Panc1 (cell line): ENCODE measurements at regions not wholly inside any gene's neighbourhood (a gene's known extent, or its start where the extent isn't known, plus 50 kb on each side); places are given as distances from the start of the nearest gene placed in this dataset.

Experiments used
- ATAC-seq: fragments of 200-7000 bp; cut with Tn5 transposase; 2 replicates; pipeline ENCODE4 v1.9.1; 2020; ENCODE audit warnings: mild to moderate bottlenecking, moderate library complexity
- BruUV-seq: library from RNA; stranded (reverse); fragments of 400-500 nt; replicated peaks from 2 replicates; lab custom pipeline; 2021; lab: Mats Ljungman, UMichigan
- CTCF ChIA-PET: fragments of 300-600 bp; sonication (Branson Sonifier 250); formaldehyde crosslinking; loops from one replicate; lab custom pipeline; 2022; ENCODE audit warnings: antibody characterized with exemption; lab: Charles Lee
- POLR2A ChIA-PET: fragments of 300-600 bp; sonication (Branson Sonifier 250); formaldehyde crosslinking; loops from one replicate; lab custom pipeline; 2022; ENCODE audit warnings: antibody characterized with exemption; lab: Charles Lee
- DNase-seq: peaks from one replicate; pipeline ENCODE4 v3.0.0-alpha.2; 2010; ENCODE audit warnings: low read depth, low spot score
- H3K27ac ChIP-seq: 2 replicates; pipeline ENCODE4 v1.5.1; 2011; ENCODE audit warnings: mild to moderate bottlenecking, low read length, inconsistent platforms
- H3K27me3 ChIP-seq: fragments of 200-500 bp; sonication (Bioruptor generic); 2 replicates; pipeline ENCODE4 v1.6.0; 2014; ENCODE audit warnings: low read length, inconsistent platforms; ENCODE audit not compliant: control insufficient read depth, insufficient read depth
- H3K36me3 ChIP-seq: fragments of 200-500 bp; sonication (Bioruptor generic); 2 replicates; pipeline ENCODE4 v1.5.1; 2014; ENCODE audit warnings: inconsistent platforms, mild to moderate bottlenecking, low read length, moderate library complexity; ENCODE audit not compliant: control insufficient read depth, insufficient read depth
- H3K4me1 ChIP-seq: 2 replicates; pipeline ENCODE4 v1.5.1; 2011; ENCODE audit warnings: inconsistent platforms, mild to moderate bottlenecking, low read length, moderate library complexity; ENCODE audit not compliant: control insufficient read depth, insufficient read depth
- H3K4me3 ChIP-seq, 2 experiments: 2 replicates each; pipeline ENCODE4 v1.5.1; 2011 to 2012; ENCODE audit warnings: low read depth in 2 of 2, low read length in 2 of 2, mild to moderate bottlenecking in 2 of 2, inconsistent platforms in 1 of 2, moderate library complexity in 1 of 2
- H3K9me3 ChIP-seq: fragments of 200-500 bp; sonication (Bioruptor generic); 2 replicates; pipeline ENCODE4 v1.5.1; 2014; ENCODE audit warnings: low read depth, mild to moderate bottlenecking, inconsistent platforms, low read length, moderate library complexity; ENCODE audit not compliant: control insufficient read depth, insufficient read depth
- POLR2AphosphoS5 ChIP-seq: IDR thresholded peaks from 2 replicates; pipeline ENCODE4 v1.6.1; 2012; ENCODE audit warnings: mild to moderate bottlenecking, low read depth, low read length, moderate library complexity
- SIN3A ChIP-seq: IDR thresholded peaks from 2 replicates; pipeline ENCODE4 v1.6.1; 2012; ENCODE audit warnings: low read depth, mild to moderate bottlenecking, low read length, moderate library complexity, borderline replicate concordance; ENCODE audit not compliant: insufficient read depth
- TCF7L2 ChIP-seq: IDR thresholded peaks from 2 replicates; pipeline ENCODE4 v1.6.1; 2011; ENCODE audit warnings: mild to moderate bottlenecking, low read depth, low read length, inconsistent platforms
- in situ Hi-C: cut with HindIII; loops from 2 replicates; pipeline ENCODE4 v1.10.0; 2016; ENCODE audit warnings: low sequenced_read_pairs, low pct_unique_long_range_greater_than_20kb
- intact Hi-C: fragments of 100-400 bp; cut with micrococcal nuclease; formaldehyde crosslinking; loops from one replicate; pipeline ENCODE4 v1.10.0; 2022; ENCODE audit not compliant: unreplicated experiment
- TF ChIP-seq, protein P1 (sequence below), 2 experiments: IDR thresholded peaks; 2 replicates each; pipeline ENCODE4 v1.6.1; 2011 to 2012; ENCODE audit warnings: low read depth in 2 of 2, control low read depth in 1 of 2, low read length in 1 of 2, mild to moderate bottlenecking in 1 of 2, moderate library complexity in 1 of 2; ENCODE audit not compliant: insufficient read depth in 1 of 2
- TF ChIP-seq, protein P2 (sequence below): fragments of 450-650 bp; IDR thresholded peaks from 2 replicates; pipeline ENCODE4 v1.5.1; 2017; ENCODE audit warnings: mild to moderate bottlenecking

DNA sequence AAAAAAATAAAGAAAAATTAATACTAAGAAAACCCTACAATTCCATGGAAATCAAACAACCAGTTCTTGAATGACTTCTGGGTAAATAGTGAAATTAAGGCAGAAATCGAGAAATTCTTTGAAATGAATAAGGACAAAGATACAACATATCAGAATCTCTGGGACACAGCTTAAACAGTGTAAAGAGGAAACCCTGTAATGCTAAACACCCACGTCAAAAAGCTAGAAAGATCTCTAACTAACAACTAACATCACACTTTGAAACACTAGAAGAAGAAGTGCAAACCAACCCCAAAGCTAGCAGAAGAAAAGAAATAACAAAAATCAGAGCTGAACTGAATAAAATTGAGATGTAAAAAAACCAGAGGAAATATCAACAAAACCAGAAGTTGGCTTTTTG, 114.6 kb upstream of the CD180 start:
- in situ Hi-C loops (no loop called here), intact Hi-C loops (no loop called here)
- BruUV-seq = no TSS peak
- ATAC-seq (no peak), DNase-seq (no peak)
- Histone ChIP-seq H3K27me3 (no peaks in the 10 kb centered on the region), H3K4me3 (no peak overlapping the region), H3K4me1 (no peaks in the 10 kb centered on the region), H3K9me3 (no peaks in the 10 kb centered on the region), H3K27ac (no peak overlapping the region), H3K36me3 (no peaks in the 10 kb centered on the region)
- ChIA-PET POLR2A (interaction anchor here (0.7 kb wide), 1 partner anchor 960 kb away, joined by 10 read pairs; no protein-coding TSS in a partner anchor), CTCF (no interaction called here)
- TF ChIP-seq TCF7L2 (no peak), SIN3A (no peak), POLR2AphosphoS5 (no peak)
- TF ChIP-seq, protein P1, sequence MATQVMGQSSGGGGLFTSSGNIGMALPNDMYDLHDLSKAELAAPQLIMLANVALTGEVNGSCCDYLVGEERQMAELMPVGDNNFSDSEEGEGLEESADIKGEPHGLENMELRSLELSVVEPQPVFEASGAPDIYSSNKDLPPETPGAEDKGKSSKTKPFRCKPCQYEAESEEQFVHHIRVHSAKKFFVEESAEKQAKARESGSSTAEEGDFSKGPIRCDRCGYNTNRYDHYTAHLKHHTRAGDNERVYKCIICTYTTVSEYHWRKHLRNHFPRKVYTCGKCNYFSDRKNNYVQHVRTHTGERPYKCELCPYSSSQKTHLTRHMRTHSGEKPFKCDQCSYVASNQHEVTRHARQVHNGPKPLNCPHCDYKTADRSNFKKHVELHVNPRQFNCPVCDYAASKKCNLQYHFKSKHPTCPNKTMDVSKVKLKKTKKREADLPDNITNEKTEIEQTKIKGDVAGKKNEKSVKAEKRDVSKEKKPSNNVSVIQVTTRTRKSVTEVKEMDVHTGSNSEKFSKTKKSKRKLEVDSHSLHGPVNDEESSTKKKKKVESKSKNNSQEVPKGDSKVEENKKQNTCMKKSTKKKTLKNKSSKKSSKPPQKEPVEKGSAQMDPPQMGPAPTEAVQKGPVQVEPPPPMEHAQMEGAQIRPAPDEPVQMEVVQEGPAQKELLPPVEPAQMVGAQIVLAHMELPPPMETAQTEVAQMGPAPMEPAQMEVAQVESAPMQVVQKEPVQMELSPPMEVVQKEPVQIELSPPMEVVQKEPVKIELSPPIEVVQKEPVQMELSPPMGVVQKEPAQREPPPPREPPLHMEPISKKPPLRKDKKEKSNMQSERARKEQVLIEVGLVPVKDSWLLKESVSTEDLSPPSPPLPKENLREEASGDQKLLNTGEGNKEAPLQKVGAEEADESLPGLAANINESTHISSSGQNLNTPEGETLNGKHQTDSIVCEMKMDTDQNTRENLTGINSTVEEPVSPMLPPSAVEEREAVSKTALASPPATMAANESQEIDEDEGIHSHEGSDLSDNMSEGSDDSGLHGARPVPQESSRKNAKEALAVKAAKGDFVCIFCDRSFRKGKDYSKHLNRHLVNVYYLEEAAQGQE (IDR thresholded peaks at IDR 0.05; ENCODE audit: insufficient read depth in 1 of 2, low read depth in 2 of 2, low read length in 1 of 2) = no peak
- TF ChIP-seq, protein P2, sequence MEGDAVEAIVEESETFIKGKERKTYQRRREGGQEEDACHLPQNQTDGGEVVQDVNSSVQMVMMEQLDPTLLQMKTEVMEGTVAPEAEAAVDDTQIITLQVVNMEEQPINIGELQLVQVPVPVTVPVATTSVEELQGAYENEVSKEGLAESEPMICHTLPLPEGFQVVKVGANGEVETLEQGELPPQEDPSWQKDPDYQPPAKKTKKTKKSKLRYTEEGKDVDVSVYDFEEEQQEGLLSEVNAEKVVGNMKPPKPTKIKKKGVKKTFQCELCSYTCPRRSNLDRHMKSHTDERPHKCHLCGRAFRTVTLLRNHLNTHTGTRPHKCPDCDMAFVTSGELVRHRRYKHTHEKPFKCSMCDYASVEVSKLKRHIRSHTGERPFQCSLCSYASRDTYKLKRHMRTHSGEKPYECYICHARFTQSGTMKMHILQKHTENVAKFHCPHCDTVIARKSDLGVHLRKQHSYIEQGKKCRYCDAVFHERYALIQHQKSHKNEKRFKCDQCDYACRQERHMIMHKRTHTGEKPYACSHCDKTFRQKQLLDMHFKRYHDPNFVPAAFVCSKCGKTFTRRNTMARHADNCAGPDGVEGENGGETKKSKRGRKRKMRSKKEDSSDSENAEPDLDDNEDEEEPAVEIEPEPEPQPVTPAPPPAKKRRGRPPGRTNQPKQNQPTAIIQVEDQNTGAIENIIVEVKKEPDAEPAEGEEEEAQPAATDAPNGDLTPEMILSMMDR = no peak

DNA sequence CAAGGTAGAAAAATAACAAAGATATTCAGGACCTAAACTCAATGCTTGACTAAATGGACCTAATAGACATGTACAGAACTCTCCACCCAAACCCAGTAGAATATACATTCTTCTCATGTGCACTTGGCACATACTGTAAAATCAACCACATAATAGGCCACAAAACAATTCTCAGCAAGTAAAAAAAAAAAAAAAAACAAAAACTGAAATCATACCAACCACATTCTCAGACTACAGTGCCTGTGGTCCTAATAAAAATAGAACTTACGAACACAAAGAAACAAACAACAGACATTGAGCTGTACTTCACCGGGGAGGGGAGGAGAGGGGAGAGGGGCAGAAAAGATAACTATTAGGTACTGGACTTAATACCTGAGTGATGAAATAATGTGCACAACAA, 114.1 kb upstream of the CD180 start:
- POLR2A ChIA-PET = interaction anchor here (0.7 kb wide), 1 partner anchor 961 kb away, joined by 10 read pairs; no protein-coding TSS in a partner anchor

More for the DNA sequence above, 114.1 kb upstream of the CD180 start:
- Histone ChIP-seq H3K4me3 (no peak overlapping the region), H3K27me3 (no peaks in the 10 kb centered on the region), H3K27ac (no peak overlapping the region), H3K4me1 (no peaks in the 10 kb centered on the region), H3K9me3 (no peaks in the 10 kb centered on the region), H3K36me3 (no peaks in the 10 kb centered on the region)
- ATAC-seq (no peak), DNase-seq (no peak)
- BruUV-seq = no TSS peak
- intact Hi-C loops (no loop called here), in situ Hi-C loops (no loop called here)
- TF ChIP-seq SIN3A (no peak), TCF7L2 (no peak), POLR2AphosphoS5 (no peak)
- TF ChIP-seq, protein P2 = no peak
- TF ChIP-seq, protein P1 (IDR thresholded peaks at IDR 0.05; ENCODE audit: insufficient read depth in 1 of 2, low read depth in 2 of 2, low read length in 1 of 2) = no peak
- CTCF ChIA-PET = no interaction called here
